ENCODE measurements at regions not wholly inside any gene's neighbourhood (a gene's known extent, or its start where the extent isn't known, plus 50 kb on each side); places are given as distances from the start of the nearest gene placed in this dataset.

DNA sequence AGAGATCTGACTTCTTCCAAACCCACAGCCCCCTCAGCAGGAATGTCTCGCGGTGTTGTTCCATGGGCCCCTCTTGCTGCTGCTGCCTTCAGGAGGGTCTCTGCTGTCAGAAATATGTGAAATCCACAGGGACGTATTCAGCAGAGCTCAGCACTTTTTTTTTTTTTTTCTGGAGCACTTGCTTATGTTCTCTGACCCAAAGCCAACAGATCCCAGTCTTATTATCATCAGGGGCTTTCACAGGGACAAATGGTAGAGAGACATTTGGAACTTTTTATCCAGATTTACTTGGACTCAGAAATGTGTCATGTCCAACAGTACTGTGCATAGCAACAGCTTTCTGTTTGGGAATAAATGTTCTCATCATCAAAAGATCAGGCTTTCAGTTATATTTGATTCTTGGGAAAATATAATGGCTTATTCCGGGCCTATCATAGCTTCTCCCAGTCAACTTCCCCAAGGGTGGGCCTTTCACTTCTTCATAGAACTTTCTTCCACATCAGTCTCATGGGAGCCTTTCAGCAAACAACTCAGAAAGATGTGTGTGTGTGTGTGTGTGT is 332.7 kb downstream of the ZNF536 start:
- H3K27ac ChIP-seq (replicated peaks), result no peak overlapping the region
- no peak overlapping the region for H3K4me3 ChIP-seq (replicated peaks; ENCODE audit: insufficient read depth, low read length)
- no peak for DNase-seq (ENCODE audit: low read depth in 1 of 2, low spot score in 1 of 2)
- no peak for TF ChIP-seq SPI1 (IDR thresholded peaks at IDR 0.05; ENCODE audit: borderline replicate concordance, low read depth)
- TF ChIP-seq CTCF (IDR thresholded peaks at IDR 0.05; ENCODE audit: insufficient read depth, low read length), result no peak
- TF ChIP-seq GABPA (IDR thresholded peaks at IDR 0.05; ENCODE audit: low read depth), result no peak
- TF ChIP-seq POLR2AphosphoS5 (IDR thresholded peaks at IDR 0.05; ENCODE audit: low read depth), result no peak
- H3K27me3 ChIP-seq (ENCODE audit: insufficient read depth, poor library complexity, severe bottlenecking), result no peaks in the 10 kb centered on the region

DNA sequence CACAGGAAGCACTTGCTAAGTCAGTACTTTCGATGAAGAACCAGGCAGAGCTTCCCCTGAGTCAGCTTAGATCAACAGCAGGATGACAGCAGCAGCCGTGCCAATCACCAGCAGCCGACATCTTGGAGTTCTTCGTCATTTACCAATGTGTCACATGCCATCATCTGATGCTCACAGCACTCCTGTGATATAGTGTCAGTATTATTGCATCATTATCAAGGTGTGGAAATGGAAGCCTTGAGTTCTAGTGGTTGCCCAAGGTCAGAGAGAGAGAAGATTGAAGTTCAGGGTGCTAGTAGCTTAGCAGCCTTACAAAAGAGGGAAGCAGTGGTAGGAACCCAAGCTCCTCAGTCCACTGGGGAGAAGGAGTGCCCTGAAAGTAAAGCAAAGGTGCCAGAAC is 331.5 kb downstream of the ZNF536 start:
- no peak for DNase-seq (ENCODE audit: low read depth in 1 of 2, low spot score in 1 of 2)
- Histone ChIP-seq H3K4me3 (replicated peaks; ENCODE audit: insufficient read depth, low read length) (no peak overlapping the region), H3K27ac (replicated peaks) (no peak overlapping the region), H3K27me3 (ENCODE audit: insufficient read depth, poor library complexity, severe bottlenecking) (no peaks in the 10 kb centered on the region)
- TF ChIP-seq GABPA (IDR thresholded peaks at IDR 0.05; ENCODE audit: low read depth), result no peak
- TF ChIP-seq CTCF (IDR thresholded peaks at IDR 0.05; ENCODE audit: insufficient read depth, low read length), result no peak
- no peak for TF ChIP-seq POLR2AphosphoS5 (IDR thresholded peaks at IDR 0.05; ENCODE audit: low read depth)
- no peak for TF ChIP-seq REST (IDR thresholded peaks at IDR 0.05; ENCODE audit: insufficient replicate concordance, low read depth)
- TF ChIP-seq SPI1 (IDR thresholded peaks at IDR 0.05; ENCODE audit: borderline replicate concordance, low read depth), result no peak

GRCh38 chr19:30701178-30701577 is 329.0 kb downstream of the ZNF536 start:
- no peak for TF ChIP-seq POLR2AphosphoS5 (IDR thresholded peaks at IDR 0.05; ENCODE audit: low read depth)
- TF ChIP-seq GABPA (IDR thresholded peaks at IDR 0.05; ENCODE audit: low read depth), result no peak
- TF ChIP-seq SPI1 (IDR thresholded peaks at IDR 0.05; ENCODE audit: borderline replicate concordance, low read depth), result no peak
- no peak for TF ChIP-seq CTCF (IDR thresholded peaks at IDR 0.05; ENCODE audit: insufficient read depth, low read length)
- TF ChIP-seq REST (IDR thresholded peaks at IDR 0.05; ENCODE audit: insufficient replicate concordance, low read depth), result no peak
- Histone ChIP-seq H3K27me3 (ENCODE audit: insufficient read depth, poor library complexity, severe bottlenecking) (no peaks in the 10 kb centered on the region), H3K4me3 (replicated peaks; ENCODE audit: insufficient read depth, low read length) (no peak overlapping the region), H3K27ac (replicated peaks) (no peak overlapping the region)
- no peak for DNase-seq (ENCODE audit: low read depth in 1 of 2, low spot score in 1 of 2)

- H3K4me3 ChIP-seq (replicated peaks; ENCODE audit: insufficient read depth, low read length), result no peak overlapping the region
- no peak overlapping the region for H3K27ac ChIP-seq (replicated peaks)
- TF ChIP-seq CTCF (IDR thresholded peaks at IDR 0.05; ENCODE audit: insufficient read depth, low read length) (no peak), POLR2AphosphoS5 (IDR thresholded peaks at IDR 0.05; ENCODE audit: low read depth) (no peak), GABPA (IDR thresholded peaks at IDR 0.05; ENCODE audit: low read depth) (no peak), SPI1 (IDR thresholded peaks at IDR 0.05; ENCODE audit: borderline replicate concordance, low read depth) (no peak), REST (IDR thresholded peaks at IDR 0.05; ENCODE audit: insufficient replicate concordance, low read depth) (no peak)
- DNase-seq (ENCODE audit: low read depth in 1 of 2, low spot score in 1 of 2), result no peak
- no peaks in the 10 kb centered on the region for H3K27me3 ChIP-seq (ENCODE audit: insufficient read depth, poor library complexity, severe bottlenecking)
Measured at GRCh38 chr19:30699871-30700280, 327.7 kb downstream of the ZNF536 start.
